Endodermal cell (in vitro differentiated cells): ENCODE measurements at regions not wholly inside any gene's neighbourhood (a gene's known extent, or its start where the extent isn't known, plus 50 kb on each side); places are given as distances from the start of the nearest gene placed in this dataset.

ENCODE experiments used
- DNase-seq: peaks from one replicate; pipeline ENCODE4 v3.0.0-alpha.2; 2017
- H3K27ac ChIP-seq: 2 replicates; pipeline ENCODE4 v1.5.1; 2013; ENCODE audit warnings: mild to moderate bottlenecking, low read depth, low read length, moderate library complexity
- H3K27me3 ChIP-seq: 2 replicates; pipeline ENCODE4 v1.6.1; 2013; ENCODE audit warnings: mild to moderate bottlenecking, low read length, moderate library complexity; ENCODE audit not compliant: insufficient read depth, control insufficient read depth, poor library complexity, severe bottlenecking
- H3K36me3 ChIP-seq: 2 replicates; pipeline ENCODE4 v1.7.0; 2013; ENCODE audit warnings: mild to moderate bottlenecking, low read length, moderate library complexity; ENCODE audit not compliant: control insufficient read depth, insufficient read depth
- H3K4me1 ChIP-seq: one replicate; pipeline ENCODE4 v1.7.0; 2013; ENCODE audit warnings: low read length; ENCODE audit not compliant: control insufficient read depth, insufficient read depth
- H3K4me3 ChIP-seq: 2 replicates; pipeline ENCODE4 v1.5.1; 2013; ENCODE audit warnings: mild to moderate bottlenecking, low read length, moderate library complexity
- H3K9ac ChIP-seq: 2 replicates; pipeline ENCODE4 v1.6.1; 2013; ENCODE audit warnings: mild to moderate bottlenecking, low read length, moderate library complexity; ENCODE audit not compliant: poor library complexity, severe bottlenecking; ENCODE audit errors: extremely low read depth
- H3K9me3 ChIP-seq: 2 replicates; pipeline ENCODE4 v1.6.1; 2013; ENCODE audit warnings: mild to moderate bottlenecking, low read length, moderate library complexity; ENCODE audit not compliant: control insufficient read depth
- H3K27ac Mint-ChIP-seq: 2 replicates; pipeline ENCODE4 v1.8.0; 2020; ENCODE audit warnings: mixed read lengths
- H3K27me3 Mint-ChIP-seq: 2 replicates; pipeline ENCODE4 v1.8.0; 2021; ENCODE audit warnings: mild to moderate bottlenecking, mixed read lengths; ENCODE audit not compliant: insufficient read depth
- H3K36me3 Mint-ChIP-seq: 2 replicates; pipeline ENCODE4 v1.8.0; 2020; ENCODE audit warnings: low read depth, mixed read lengths
- H3K4me1 Mint-ChIP-seq: 2 replicates; pipeline ENCODE4 v1.8.0; 2020; ENCODE audit warnings: mixed read lengths
- H3K4me3 Mint-ChIP-seq: 2 replicates; pipeline ENCODE4 v1.8.0; 2020; ENCODE audit warnings: mild to moderate bottlenecking, moderate library complexity, mixed read lengths
- H3K9me3 Mint-ChIP-seq: 2 replicates; pipeline ENCODE4 v1.8.0; 2020; ENCODE audit warnings: mild to moderate bottlenecking, mixed read lengths
- CTCF ChIP-seq: fragments of 200-600 bp; sonication (generic); conservative IDR thresholded peaks from 2 replicates; pipeline ENCODE4 v1.5.0; 2021; ENCODE audit warnings: antibody characterized with exemption, mild to moderate bottlenecking
- WGBS, 2 experiments: methylation state at CpG; one replicate each; pipeline versions ENCODE4 v1.1.5 to v1.1.7; 2013; ENCODE audit warnings: missing lambda C conversion rate in 2 of 2, mixed read lengths in 1 of 2; ENCODE audit not compliant: insufficient coverage in 1 of 2, insufficient read length in 1 of 2; 5-methylcytosine and 5-hydroxymethylcytosine counted together

GRCh38 chr9:10706788-10707187, 94.0 kb upstream of the PTPRD start:
- H3K27ac ChIP-seq: no peak overlapping the region
- Mint-ChIP-seq H3K27ac (no peak overlapping the region), H3K9me3 (no peaks in the 10 kb centered on the region), H3K4me3 (no peak overlapping the region), H3K36me3 (no peaks in the 10 kb centered on the region), H3K27me3 (no peaks in the 10 kb centered on the region), H3K4me1 (peaks cover 6% of the 10 kb centered on the region)
- H3K9ac ChIP-seq: no peak overlapping the region
- 98% methylated on average over 3 of the region's 3 CpGs; no CpG with 5 or more reads in 1 of the 2 experiments for WGBS, 2 experiments
- no peak for DNase-seq
- no peak for TF ChIP-seq CTCF
- H3K4me3 ChIP-seq: no peak overlapping the region
- H3K27me3 ChIP-seq: no peaks in the 10 kb centered on the region
- H3K36me3 ChIP-seq: no peaks in the 10 kb centered on the region
- no peaks in the 10 kb centered on the region for H3K4me1 ChIP-seq
- no peaks in the 10 kb centered on the region for H3K9me3 ChIP-seq

- Mint-ChIP-seq H3K27me3 (peaks cover 4% of the 10 kb centered on the region), H3K9me3 (no peaks in the 10 kb centered on the region)
- H3K27me3 ChIP-seq: no peaks in the 10 kb centered on the region
Observed at GRCh38 chr9:10721301-10721700, 108.5 kb upstream of the PTPRD start.

GRCh38 chr9:10729213-10729612, 116.4 kb upstream of the PTPRD start:
- Histone ChIP-seq H3K9me3 (no peaks in the 10 kb centered on the region), H3K4me1 (no peaks in the 10 kb centered on the region), H3K36me3 (no peaks in the 10 kb centered on the region), H3K27me3 (no peaks in the 10 kb centered on the region), H3K9ac (no peak overlapping the region), H3K27ac (no peak overlapping the region), H3K4me3 (no peak overlapping the region)
- no peaks in the 10 kb centered on the region for H3K9me3 Mint-ChIP-seq
- H3K27ac Mint-ChIP-seq: no peak overlapping the region
- DNase-seq: no peak
- H3K4me1 Mint-ChIP-seq: no peaks in the 10 kb centered on the region
- no peak for TF ChIP-seq CTCF
- H3K27me3 Mint-ChIP-seq: no peaks in the 10 kb centered on the region
- no peak overlapping the region for H3K4me3 Mint-ChIP-seq
- H3K36me3 Mint-ChIP-seq: no peaks in the 10 kb centered on the region

More at GRCh38 chr9:10721301-10721700, 108.5 kb upstream of the PTPRD start:
- Histone ChIP-seq H3K27ac (no peak overlapping the region), H3K4me3 (no peak overlapping the region), H3K36me3 (no peaks in the 10 kb centered on the region), H3K9ac (no peak overlapping the region), H3K4me1 (peaks cover 2% of the 10 kb centered on the region), H3K9me3 (no peaks in the 10 kb centered on the region)
- Mint-ChIP-seq H3K4me3 (no peak overlapping the region), H3K4me1 (peaks cover 2% of the 10 kb centered on the region), H3K36me3 (no peaks in the 10 kb centered on the region), H3K27ac (no peak overlapping the region)
- no peak for DNase-seq
- TF ChIP-seq CTCF: no peak
